SK-N-SH treated with all-trans-retinoic acid at 6 μM for 48 hours (cell line): ENCODE measurements at regions not wholly inside any gene's neighbourhood (a gene's known extent, or its start where the extent isn't known, plus 50 kb on each side); places are given as distances from the start of the nearest gene placed in this dataset.

ENCODE experiments used
- ATAC-seq: fragments of 200-7000 bp; cut with Tn5 transposase; 3 replicates; pipeline ENCODE4 v1.9.1; 2020; ENCODE audit warnings: mild to moderate bottlenecking, moderate library complexity
- ARNTL ChIP-seq: fragments of 450-650 bp; formaldehyde crosslinking; IDR thresholded peaks from 2 replicates; pipeline ENCODE4 v1.5.0; 2020; ENCODE audit warnings: low read depth, mild to moderate bottlenecking, moderate library complexity, borderline replicate concordance
- BACH2 ChIP-seq: fragments of 250-450 bp; sonication (Bioruptor Pico); IDR thresholded peaks from 2 replicates; pipeline ENCODE4 v1.9.0; 2021; ENCODE audit warnings: mild to moderate bottlenecking, borderline replicate concordance
- CSDC2 ChIP-seq: fragments of 250-450 bp; sonication (Bioruptor Pico); IDR thresholded peaks from 2 replicates; pipeline ENCODE4 v1.5.0; 2020; ENCODE audit warnings: mild to moderate bottlenecking, moderate library complexity
- ESRRG ChIP-seq: fragments of 250-450 bp; sonication (Bioruptor Pico); IDR thresholded peaks from 2 replicates; pipeline ENCODE4 v1.6.1; 2021; ENCODE audit warnings: mild to moderate bottlenecking
- GLIS3 ChIP-seq: fragments of 250-450 bp; sonication (Bioruptor Pico); IDR thresholded peaks from 2 replicates; pipeline ENCODE4 v1.5.0; 2020; ENCODE audit warnings: mild to moderate bottlenecking, moderate library complexity
- ISL1 ChIP-seq: fragments of 250-450 bp; sonication (Bioruptor Pico); IDR thresholded peaks from 2 replicates; pipeline ENCODE4 v2.1.2; 2022; ENCODE audit warnings: mild to moderate bottlenecking, moderate library complexity
- OSR1 ChIP-seq: fragments of 250-450 bp; sonication (Bioruptor Pico); IDR thresholded peaks from 2 replicates; pipeline ENCODE4 v1.8.0; 2022; ENCODE audit warnings: moderate library complexity, mild to moderate bottlenecking, inconsistent platforms
- PPARA ChIP-seq: fragments of 250-450 bp; sonication (Bioruptor Pico); IDR thresholded peaks from 2 replicates; pipeline ENCODE4 v1.5.0; 2020; ENCODE audit warnings: mild to moderate bottlenecking, borderline replicate concordance
- RARB ChIP-seq: fragments of 250-450 bp; sonication (Bioruptor Pico); IDR thresholded peaks from 2 replicates; pipeline ENCODE4 v1.8.0; 2021; ENCODE audit warnings: mild to moderate bottlenecking, moderate library complexity
- SNAI2 ChIP-seq: fragments of 250-450 bp; sonication (Bioruptor Pico); IDR thresholded peaks from 2 replicates; pipeline ENCODE4 v1.5.0; 2020; ENCODE audit warnings: mild to moderate bottlenecking, moderate library complexity
- TCF4 ChIP-seq: fragments of 250-450 bp; sonication (Bioruptor Pico); IDR thresholded peaks from 2 replicates; pipeline ENCODE4 v1.8.0; 2021; ENCODE audit warnings: mild to moderate bottlenecking, moderate library complexity, borderline replicate concordance
- TOX ChIP-seq: fragments of 250-450 bp; sonication (Bioruptor Pico); IDR thresholded peaks from 2 replicates; pipeline ENCODE4 v1.8.0; 2021; ENCODE audit warnings: mild to moderate bottlenecking, moderate library complexity, borderline replicate concordance
- ZC3H10 ChIP-seq: fragments of 250-450 bp; sonication (Bioruptor Pico); IDR thresholded peaks from 2 replicates; pipeline ENCODE4 v1.5.1; 2021; ENCODE audit warnings: mild to moderate bottlenecking, moderate library complexity
- ZFP3 ChIP-seq: fragments of 250-450 bp; sonication (Bioruptor Pico); IDR thresholded peaks from 2 replicates; pipeline ENCODE4 v1.5.0; 2020; ENCODE audit warnings: mild to moderate bottlenecking, moderate library complexity
- ZFP30 ChIP-seq: fragments of 450-650 bp; formaldehyde crosslinking; IDR thresholded peaks from 2 replicates; pipeline ENCODE4 v1.5.0; 2022; ENCODE audit warnings: mild to moderate bottlenecking, moderate library complexity
- ZNF565 ChIP-seq: fragments of 450-650 bp; formaldehyde crosslinking; conservative IDR thresholded peaks from 2 replicates; pipeline ENCODE4 v1.5.0; 2020; ENCODE audit warnings: low read depth, mild to moderate bottlenecking, moderate library complexity
- ZNF70 ChIP-seq: fragments of 450-650 bp; formaldehyde crosslinking; IDR thresholded peaks from 2 replicates; pipeline ENCODE4 v1.5.0; 2020; ENCODE audit warnings: mild to moderate bottlenecking, moderate library complexity
- ZNF8 ChIP-seq: fragments of 450-650 bp; formaldehyde crosslinking; IDR thresholded peaks from 2 replicates; pipeline ENCODE4 v1.5.0; 2020; ENCODE audit warnings: mild to moderate bottlenecking, moderate library complexity
- TF ChIP-seq, protein P1 (sequence below): fragments of 250-450 bp; sonication (Bioruptor Pico); IDR thresholded peaks from 2 replicates; pipeline ENCODE4 v1.5.0; 2020; ENCODE audit warnings: mild to moderate bottlenecking, moderate library complexity
- TF ChIP-seq, protein P2 (sequence below): fragments of 250-450 bp; sonication (Bioruptor Pico); IDR thresholded peaks from 2 replicates; pipeline ENCODE4 v1.5.1; 2020; ENCODE audit warnings: low read depth, mild to moderate bottlenecking, moderate library complexity
- TF ChIP-seq, protein P3 (sequence below): fragments of 250-450 bp; sonication (Bioruptor Pico); IDR thresholded peaks from 2 replicates; pipeline ENCODE4 v1.5.1; 2021; ENCODE audit warnings: mild to moderate bottlenecking, moderate library complexity
- TF ChIP-seq, protein P4 (sequence below): fragments of 250-450 bp; sonication (Bioruptor Pico); IDR thresholded peaks from 2 replicates; pipeline ENCODE4 v1.8.0; 2020; ENCODE audit warnings: mild to moderate bottlenecking, moderate library complexity, borderline replicate concordance

DNA sequence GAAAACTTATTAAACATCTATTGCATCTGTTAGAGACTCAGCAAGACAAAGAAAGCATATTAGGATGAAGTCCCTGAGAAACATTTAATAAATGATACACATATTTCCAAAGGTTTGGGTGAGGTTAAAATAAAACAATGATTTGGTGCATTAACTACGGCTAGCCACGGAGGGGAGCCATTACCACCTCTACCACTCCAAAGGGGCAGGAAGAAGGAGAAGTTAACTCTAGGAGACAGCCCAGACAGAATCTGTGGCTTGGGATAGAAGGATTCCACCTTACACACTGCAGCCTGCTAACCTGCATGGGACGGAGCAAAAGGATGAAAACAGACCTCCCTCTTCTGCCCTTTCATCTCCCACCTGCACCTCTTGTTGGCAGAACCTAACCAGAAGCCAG lies 189.1 kb upstream of the C1QTNF7 start (continued):
- TF ChIP-seq, protein P1, sequence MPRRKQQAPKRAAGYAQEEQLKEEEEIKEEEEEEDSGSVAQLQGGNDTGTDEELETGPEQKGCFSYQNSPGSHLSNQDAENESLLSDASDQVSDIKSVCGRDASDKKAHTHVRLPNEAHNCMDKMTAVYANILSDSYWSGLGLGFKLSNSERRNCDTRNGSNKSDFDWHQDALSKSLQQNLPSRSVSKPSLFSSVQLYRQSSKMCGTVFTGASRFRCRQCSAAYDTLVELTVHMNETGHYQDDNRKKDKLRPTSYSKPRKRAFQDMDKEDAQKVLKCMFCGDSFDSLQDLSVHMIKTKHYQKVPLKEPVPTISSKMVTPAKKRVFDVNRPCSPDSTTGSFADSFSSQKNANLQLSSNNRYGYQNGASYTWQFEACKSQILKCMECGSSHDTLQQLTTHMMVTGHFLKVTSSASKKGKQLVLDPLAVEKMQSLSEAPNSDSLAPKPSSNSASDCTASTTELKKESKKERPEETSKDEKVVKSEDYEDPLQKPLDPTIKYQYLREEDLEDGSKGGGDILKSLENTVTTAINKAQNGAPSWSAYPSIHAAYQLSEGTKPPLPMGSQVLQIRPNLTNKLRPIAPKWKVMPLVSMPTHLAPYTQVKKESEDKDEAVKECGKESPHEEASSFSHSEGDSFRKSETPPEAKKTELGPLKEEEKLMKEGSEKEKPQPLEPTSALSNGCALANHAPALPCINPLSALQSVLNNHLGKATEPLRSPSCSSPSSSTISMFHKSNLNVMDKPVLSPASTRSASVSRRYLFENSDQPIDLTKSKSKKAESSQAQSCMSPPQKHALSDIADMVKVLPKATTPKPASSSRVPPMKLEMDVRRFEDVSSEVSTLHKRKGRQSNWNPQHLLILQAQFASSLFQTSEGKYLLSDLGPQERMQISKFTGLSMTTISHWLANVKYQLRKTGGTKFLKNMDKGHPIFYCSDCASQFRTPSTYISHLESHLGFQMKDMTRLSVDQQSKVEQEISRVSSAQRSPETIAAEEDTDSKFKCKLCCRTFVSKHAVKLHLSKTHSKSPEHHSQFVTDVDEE (CRISPR knock-in tag), result no peak
- TF ChIP-seq GLIS3 (CRISPR knock-in tag), result no peak
- no peak for TF ChIP-seq OSR1 (CRISPR knock-in tag)
- no peak for TF ChIP-seq PPARA

DNA sequence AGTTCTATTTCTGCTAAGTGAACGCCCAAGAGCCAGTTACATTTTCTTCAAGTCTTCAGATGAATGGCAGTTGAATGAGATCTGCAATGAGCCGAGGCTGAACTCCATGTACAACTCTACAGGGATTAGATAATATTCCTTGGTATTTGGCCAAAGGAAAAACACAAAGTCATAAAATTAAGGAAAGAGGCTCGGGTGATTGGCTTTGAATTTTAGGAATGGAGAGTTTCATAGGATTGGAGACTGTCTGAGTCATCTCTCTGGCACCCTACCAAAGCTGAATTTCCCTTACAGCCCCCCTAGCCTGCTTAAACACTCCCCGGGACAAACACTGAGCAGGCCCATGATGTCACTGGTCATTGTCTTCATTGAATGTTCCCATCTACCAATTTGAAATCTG lies 188.0 kb upstream of the C1QTNF7 start:
- peak; percentile 44 for ATAC-seq
- TF ChIP-seq ESRRG (no peak), GLIS3 (CRISPR knock-in tag) (no peak), ISL1 (CRISPR knock-in tag) (no peak), ARNTL (CRISPR knock-in tag) (no peak), CSDC2 (no peak), TOX (CRISPR knock-in tag) (no peak), SNAI2 (CRISPR knock-in tag) (no peak), ZFP3 (CRISPR knock-in tag) (no peak), BACH2 (no peak), RARB (CRISPR knock-in tag) (no peak), ZNF70 (CRISPR knock-in tag) (no peak), ZNF565 (CRISPR knock-in tag) (no peak), ZC3H10 (CRISPR knock-in tag) (no peak)
- TF ChIP-seq, protein P2, sequence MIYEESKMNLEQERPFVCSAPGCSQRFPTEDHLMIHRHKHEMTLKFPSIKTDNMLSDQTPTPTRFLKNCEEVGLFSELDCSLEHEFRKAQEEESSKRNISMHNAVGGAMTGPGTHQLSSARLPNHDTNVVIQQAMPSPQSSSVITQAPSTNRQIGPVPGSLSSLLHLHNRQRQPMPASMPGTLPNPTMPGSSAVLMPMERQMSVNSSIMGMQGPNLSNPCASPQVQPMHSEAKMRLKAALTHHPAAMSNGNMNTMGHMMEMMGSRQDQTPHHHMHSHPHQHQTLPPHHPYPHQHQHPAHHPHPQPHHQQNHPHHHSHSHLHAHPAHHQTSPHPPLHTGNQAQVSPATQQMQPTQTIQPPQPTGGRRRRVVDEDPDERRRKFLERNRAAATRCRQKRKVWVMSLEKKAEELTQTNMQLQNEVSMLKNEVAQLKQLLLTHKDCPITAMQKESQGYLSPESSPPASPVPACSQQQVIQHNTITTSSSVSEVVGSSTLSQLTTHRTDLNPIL (CRISPR knock-in tag), result no peak
- TF ChIP-seq, protein P3, sequence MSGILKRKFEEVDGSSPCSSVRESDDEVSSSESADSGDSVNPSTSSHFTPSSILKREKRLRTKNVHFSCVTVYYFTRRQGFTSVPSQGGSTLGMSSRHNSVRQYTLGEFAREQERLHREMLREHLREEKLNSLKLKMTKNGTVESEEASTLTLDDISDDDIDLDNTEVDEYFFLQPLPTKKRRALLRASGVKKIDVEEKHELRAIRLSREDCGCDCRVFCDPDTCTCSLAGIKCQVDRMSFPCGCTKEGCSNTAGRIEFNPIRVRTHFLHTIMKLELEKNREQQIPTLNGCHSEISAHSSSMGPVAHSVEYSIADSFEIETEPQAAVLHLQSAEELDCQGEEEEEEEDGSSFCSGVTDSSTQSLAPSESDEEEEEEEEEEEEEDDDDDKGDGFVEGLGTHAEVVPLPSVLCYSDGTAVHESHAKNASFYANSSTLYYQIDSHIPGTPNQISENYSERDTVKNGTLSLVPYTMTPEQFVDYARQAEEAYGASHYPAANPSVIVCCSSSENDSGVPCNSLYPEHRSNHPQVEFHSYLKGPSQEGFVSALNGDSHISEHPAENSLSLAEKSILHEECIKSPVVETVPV (CRISPR knock-in tag), result no peak
- TF ChIP-seq, protein P4, sequence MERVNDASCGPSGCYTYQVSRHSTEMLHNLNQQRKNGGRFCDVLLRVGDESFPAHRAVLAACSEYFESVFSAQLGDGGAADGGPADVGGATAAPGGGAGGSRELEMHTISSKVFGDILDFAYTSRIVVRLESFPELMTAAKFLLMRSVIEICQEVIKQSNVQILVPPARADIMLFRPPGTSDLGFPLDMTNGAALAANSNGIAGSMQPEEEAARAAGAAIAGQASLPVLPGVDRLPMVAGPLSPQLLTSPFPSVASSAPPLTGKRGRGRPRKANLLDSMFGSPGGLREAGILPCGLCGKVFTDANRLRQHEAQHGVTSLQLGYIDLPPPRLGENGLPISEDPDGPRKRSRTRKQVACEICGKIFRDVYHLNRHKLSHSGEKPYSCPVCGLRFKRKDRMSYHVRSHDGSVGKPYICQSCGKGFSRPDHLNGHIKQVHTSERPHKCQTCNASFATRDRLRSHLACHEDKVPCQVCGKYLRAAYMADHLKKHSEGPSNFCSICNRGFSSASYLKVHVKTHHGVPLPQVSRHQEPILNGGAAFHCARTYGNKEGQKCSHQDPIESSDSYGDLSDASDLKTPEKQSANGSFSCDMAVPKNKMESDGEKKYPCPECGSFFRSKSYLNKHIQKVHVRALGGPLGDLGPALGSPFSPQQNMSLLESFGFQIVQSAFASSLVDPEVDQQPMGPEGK (CRISPR knock-in tag), result no peak
- TF ChIP-seq, protein P1 (CRISPR knock-in tag), result no peak

DNA sequence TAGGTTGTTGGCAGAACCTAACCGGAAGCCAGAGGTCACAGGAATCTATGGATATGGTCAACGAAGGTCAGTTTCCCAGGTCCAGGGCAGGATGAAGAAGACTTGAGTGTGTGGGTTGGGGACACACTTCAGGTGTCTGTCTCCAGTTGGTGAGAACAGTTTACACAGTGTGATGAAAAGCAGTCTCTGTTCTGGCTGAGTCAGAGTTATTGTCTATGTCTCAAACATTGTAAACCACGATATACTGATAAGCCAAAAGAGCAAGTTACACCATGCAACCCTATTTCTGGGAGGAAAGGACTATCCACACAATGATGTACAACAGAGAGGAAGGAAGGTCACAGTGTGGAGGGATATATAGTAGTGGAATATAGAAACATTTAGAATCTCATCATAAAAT lies 187.1 kb upstream of the C1QTNF7 start:
- ATAC-seq, result no peak
- TF ChIP-seq ZNF8 (CRISPR knock-in tag) (no peak), ZFP30 (no peak), ZFP3 (CRISPR knock-in tag) (no peak), GLIS3 (CRISPR knock-in tag) (no peak), TOX (CRISPR knock-in tag) (no peak), ZNF565 (CRISPR knock-in tag) (no peak), TCF4 (CRISPR knock-in tag) (no peak), ARNTL (CRISPR knock-in tag) (no peak), BACH2 (no peak), PPARA (no peak)
- TF ChIP-seq, protein P2 (CRISPR knock-in tag), result no peak
- TF ChIP-seq, protein P1 (CRISPR knock-in tag), result no peak
